PFSK-1 (cell line): ENCODE measurements at regions not wholly inside any gene's neighbourhood (a gene's known extent, or its start where the extent isn't known, plus 50 kb on each side); places are given as distances from the start of the nearest gene placed in this dataset.

Experiments used
- FOXP2 ChIP-seq: optimal IDR thresholded peaks from 2 replicates; pipeline ENCODE3; 2011; ENCODE audit warnings: borderline replicate concordance, control low read depth, inconsistent platforms; ENCODE audit not compliant: insufficient read depth; ENCODE audit errors: extremely low read length, extremely low read depth
- POLR2AphosphoS5 ChIP-seq: IDR thresholded peaks from 2 replicates; pipeline ENCODE4 v1.6.1; 2012; ENCODE audit warnings: low read depth, mild to moderate bottlenecking, control low read depth, low read length, moderate library complexity
- SIN3A ChIP-seq: IDR thresholded peaks from 2 replicates; pipeline ENCODE4 v1.6.1; 2012; ENCODE audit warnings: mild to moderate bottlenecking, low read length, moderate library complexity, borderline replicate concordance; ENCODE audit not compliant: insufficient read depth
- TAF1 ChIP-seq: IDR thresholded peaks from 2 replicates; pipeline ENCODE4 v1.6.1; 2012; ENCODE audit warnings: low read length, control low read depth, borderline replicate concordance; ENCODE audit not compliant: insufficient read depth
- TF ChIP-seq, protein P1 (sequence below), 2 experiments: IDR thresholded peaks; 2 replicates each; pipeline versions ENCODE4 v1.6.1 to v1.8.0; 2011 to 2012; ENCODE audit warnings: low read depth in 2 of 2, low read length in 2 of 2, control low read depth in 1 of 2, inconsistent platforms in 1 of 2, mild to moderate bottlenecking in 1 of 2, moderate library complexity in 1 of 2; ENCODE audit not compliant: insufficient read depth in 1 of 2

DNA sequence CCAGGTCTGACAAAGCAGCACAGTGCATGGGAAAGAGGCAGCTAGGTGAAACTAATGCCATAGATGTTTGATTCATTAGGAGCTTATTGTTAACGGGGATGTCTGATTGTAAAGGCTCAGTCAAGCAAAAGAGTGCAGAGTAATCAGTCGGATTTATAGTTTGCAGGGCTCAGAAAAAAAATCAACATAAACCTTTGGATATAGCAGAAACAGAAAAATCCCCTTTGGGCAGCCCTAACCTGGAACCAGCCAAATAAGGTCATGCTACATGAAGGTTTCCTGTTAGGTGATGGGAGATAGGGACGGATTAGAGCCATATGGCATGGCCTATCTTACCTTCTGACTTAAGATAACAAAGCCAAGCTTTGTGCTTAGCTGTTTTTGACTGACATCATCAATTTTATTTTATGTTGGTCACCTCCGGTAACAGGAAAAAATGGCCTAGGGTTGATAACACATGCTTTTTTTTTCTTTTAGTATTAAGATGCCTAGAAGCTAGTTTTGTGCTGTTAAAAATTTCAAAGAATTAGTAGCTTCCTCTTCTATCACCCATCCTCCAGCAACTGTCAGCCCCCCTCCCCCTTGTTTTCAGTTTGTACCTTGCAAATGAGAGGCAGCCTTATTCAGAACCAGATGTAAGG is 60.7 kb upstream of the ZEB2 start:
- TF ChIP-seq POLR2AphosphoS5 (no peak), FOXP2 (no peak), SIN3A (no peak), TAF1 (no peak)
- TF ChIP-seq, protein P1, sequence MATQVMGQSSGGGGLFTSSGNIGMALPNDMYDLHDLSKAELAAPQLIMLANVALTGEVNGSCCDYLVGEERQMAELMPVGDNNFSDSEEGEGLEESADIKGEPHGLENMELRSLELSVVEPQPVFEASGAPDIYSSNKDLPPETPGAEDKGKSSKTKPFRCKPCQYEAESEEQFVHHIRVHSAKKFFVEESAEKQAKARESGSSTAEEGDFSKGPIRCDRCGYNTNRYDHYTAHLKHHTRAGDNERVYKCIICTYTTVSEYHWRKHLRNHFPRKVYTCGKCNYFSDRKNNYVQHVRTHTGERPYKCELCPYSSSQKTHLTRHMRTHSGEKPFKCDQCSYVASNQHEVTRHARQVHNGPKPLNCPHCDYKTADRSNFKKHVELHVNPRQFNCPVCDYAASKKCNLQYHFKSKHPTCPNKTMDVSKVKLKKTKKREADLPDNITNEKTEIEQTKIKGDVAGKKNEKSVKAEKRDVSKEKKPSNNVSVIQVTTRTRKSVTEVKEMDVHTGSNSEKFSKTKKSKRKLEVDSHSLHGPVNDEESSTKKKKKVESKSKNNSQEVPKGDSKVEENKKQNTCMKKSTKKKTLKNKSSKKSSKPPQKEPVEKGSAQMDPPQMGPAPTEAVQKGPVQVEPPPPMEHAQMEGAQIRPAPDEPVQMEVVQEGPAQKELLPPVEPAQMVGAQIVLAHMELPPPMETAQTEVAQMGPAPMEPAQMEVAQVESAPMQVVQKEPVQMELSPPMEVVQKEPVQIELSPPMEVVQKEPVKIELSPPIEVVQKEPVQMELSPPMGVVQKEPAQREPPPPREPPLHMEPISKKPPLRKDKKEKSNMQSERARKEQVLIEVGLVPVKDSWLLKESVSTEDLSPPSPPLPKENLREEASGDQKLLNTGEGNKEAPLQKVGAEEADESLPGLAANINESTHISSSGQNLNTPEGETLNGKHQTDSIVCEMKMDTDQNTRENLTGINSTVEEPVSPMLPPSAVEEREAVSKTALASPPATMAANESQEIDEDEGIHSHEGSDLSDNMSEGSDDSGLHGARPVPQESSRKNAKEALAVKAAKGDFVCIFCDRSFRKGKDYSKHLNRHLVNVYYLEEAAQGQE (IDR thresholded peaks at IDR 0.05; ENCODE audit: insufficient read depth in 1 of 2, low read depth in 2 of 2, low read length in 2 of 2), result no peak

DNA sequence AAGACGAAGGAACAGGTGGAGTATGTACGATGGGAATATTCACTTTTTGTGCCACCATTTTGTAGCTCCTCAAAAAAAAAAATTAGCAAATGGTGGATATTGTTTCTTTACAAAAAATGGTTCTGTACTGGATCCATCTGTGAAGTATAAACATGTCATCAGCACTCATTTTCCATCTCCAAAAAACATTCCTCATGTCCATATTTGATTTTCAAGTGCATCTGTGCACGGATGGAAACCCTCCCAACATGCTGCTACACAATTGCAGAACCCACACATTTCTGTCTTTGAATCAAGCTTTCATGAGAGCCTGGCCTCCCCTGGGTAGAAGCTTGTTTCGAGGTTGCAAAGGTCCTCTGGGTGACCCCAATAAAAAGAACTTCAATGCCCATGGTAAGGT is 59.6 kb upstream of the ZEB2 start:
- TF ChIP-seq SIN3A, result no peak
- no peak for TF ChIP-seq FOXP2
- TF ChIP-seq, protein P1 (IDR thresholded peaks at IDR 0.05; ENCODE audit: insufficient read depth in 1 of 2, low read depth in 2 of 2, low read length in 2 of 2), result no peak
- no peak for TF ChIP-seq TAF1
- TF ChIP-seq POLR2AphosphoS5, result no peak

DNA sequence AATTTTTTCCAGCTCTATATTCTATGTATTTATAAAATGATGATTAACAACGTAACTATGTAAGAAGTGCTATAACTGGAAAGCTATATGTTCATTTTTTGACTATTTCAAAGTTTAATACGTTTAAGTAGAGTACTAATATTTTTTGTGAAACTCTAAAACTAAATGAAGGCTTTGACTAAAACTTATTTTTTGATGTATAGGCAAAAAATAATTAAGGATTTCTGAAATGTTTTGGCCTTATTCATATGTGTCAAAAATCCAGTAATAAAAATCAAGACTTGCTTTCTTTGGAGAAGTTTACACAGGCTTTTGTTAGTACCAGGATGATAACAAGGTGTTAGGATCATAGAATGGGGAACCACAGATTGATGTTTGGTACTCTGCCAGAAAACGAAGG is 58.2 kb upstream of the ZEB2 start:
- TF ChIP-seq SIN3A (no peak), POLR2AphosphoS5 (no peak), FOXP2 (no peak), TAF1 (no peak)
- TF ChIP-seq, protein P1 (IDR thresholded peaks at IDR 0.05; ENCODE audit: insufficient read depth in 1 of 2, low read depth in 2 of 2, low read length in 2 of 2), result no peak

DNA sequence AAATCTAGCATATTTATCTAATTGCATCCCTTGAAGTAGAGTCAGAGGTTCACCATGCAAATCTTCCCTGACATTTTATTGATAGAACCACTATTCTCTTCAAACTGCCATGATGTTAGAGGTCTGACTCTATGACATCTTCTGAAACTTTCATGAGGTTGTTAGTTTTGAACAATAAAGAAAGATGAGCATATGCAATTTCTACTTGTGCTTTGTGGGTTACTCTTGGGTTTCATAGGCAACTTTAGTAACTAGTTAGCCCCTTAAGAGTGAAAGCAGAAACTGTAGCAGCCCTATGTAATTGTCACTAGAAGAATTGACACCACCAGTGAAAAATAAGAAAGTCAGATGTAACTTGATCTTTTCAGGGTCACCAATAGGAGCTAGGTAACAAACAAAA is 53.1 kb upstream of the ZEB2 start:
- no peak for TF ChIP-seq SIN3A

DNA sequence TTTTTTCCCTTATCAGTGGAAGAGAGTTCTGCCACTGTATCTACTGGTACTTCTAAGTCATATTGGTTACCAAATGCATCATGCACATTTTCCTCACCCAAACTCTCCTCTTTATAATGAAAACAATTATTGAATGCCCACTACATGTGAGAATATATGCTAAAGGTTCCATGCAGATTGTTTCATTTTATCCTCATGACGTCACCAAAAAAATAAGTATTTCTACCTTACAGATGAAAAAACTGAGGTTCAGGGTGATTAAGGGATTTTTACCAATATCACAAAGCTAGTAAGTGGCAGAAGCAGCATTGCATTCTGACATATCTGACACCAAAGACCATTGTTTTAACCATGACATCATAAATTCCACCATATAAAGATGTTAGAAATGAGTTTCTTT is 51.9 kb upstream of the ZEB2 start:
- TF ChIP-seq TAF1 (no peak), POLR2AphosphoS5 (no peak), SIN3A (no peak), FOXP2 (no peak)
- TF ChIP-seq, protein P1 (IDR thresholded peaks at IDR 0.05; ENCODE audit: insufficient read depth in 1 of 2, low read depth in 2 of 2, low read length in 2 of 2), result no peak
